ENCODE measurements at regions not wholly inside any gene's neighbourhood (a gene's known extent, or its start where the extent isn't known, plus 50 kb on each side); places are given as distances from the start of the nearest gene placed in this dataset.

DNA sequence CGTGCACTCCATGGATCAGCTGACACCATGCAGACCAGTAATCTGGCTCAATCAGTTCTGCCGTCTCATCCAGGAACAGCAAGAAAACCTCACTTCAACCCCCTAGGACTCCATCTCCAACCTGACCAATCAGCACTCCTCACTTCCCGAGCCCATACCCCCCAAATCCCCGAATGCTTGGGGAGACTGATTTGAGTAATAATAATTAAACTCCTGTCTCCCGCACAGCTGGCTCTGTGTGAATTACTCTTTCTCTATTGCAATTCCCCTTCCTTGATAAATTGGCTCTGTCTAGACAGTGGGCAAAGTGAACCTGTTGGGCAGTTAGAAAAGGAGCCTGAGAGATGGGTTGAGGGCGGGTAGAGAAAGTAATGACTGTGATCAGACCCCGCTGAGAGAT lies 320.0 kb downstream of the HAPSTR1 start:
- TF ChIP-seq POLR3A (IDR thresholded peaks at IDR 0.05; ENCODE audit: borderline replicate concordance, extremely low read depth, insufficient read depth, insufficient read length) = no peak
- no peak for TF ChIP-seq HNRNPL (IDR thresholded peaks at IDR 0.05; ENCODE audit: low read depth, low read length)
- TF ChIP-seq, protein P1, sequence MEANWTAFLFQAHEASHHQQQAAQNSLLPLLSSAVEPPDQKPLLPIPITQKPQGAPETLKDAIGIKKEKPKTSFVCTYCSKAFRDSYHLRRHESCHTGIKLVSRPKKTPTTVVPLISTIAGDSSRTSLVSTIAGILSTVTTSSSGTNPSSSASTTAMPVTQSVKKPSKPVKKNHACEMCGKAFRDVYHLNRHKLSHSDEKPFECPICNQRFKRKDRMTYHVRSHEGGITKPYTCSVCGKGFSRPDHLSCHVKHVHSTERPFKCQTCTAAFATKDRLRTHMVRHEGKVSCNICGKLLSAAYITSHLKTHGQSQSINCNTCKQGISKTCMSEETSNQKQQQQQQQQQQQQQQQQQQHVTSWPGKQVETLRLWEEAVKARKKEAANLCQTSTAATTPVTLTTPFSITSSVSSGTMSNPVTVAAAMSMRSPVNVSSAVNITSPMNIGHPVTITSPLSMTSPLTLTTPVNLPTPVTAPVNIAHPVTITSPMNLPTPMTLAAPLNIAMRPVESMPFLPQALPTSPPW (CRISPR knock-in tag; IDR thresholded peaks at IDR 0.05) = no peak
- no peak for TF ChIP-seq HDAC8 (tag; IDR thresholded peaks at IDR 0.05)
- TF ChIP-seq GATAD2B (IDR thresholded peaks at IDR 0.05; ENCODE audit: borderline replicate concordance) = no peak
- TF ChIP-seq HDAC3 (IDR thresholded peaks at IDR 0.05; ENCODE audit: borderline replicate concordance, partially characterized antibody) = no peak
- TF ChIP-seq, protein P2, sequence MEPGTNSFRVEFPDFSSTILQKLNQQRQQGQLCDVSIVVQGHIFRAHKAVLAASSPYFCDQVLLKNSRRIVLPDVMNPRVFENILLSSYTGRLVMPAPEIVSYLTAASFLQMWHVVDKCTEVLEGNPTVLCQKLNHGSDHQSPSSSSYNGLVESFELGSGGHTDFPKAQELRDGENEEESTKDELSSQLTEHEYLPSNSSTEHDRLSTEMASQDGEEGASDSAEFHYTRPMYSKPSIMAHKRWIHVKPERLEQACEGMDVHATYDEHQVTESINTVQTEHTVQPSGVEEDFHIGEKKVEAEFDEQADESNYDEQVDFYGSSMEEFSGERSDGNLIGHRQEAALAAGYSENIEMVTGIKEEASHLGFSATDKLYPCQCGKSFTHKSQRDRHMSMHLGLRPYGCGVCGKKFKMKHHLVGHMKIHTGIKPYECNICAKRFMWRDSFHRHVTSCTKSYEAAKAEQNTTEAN (CRISPR knock-in tag; IDR thresholded peaks at IDR 0.05) = no peak
- no peak for TF ChIP-seq SAP30 (IDR thresholded peaks at IDR 0.05; ENCODE audit: borderline replicate concordance, insufficient read depth, low read depth, low read length, poor library complexity, severe bottlenecking)
- no peak for TF ChIP-seq MECOM (CRISPR knock-in tag; IDR thresholded peaks at IDR 0.05)
- no peak for TF ChIP-seq CBFA2T2 (conservative IDR thresholded peaks at IDR 0.05)
- no peak for TF ChIP-seq ARID1B (IDR thresholded peaks at IDR 0.05)
- no peak for TF ChIP-seq ZC3H8 (IDR thresholded peaks at IDR 0.05)
- no peak for TF ChIP-seq CBX1 (IDR thresholded peaks at IDR 0.05; ENCODE audit: low read depth)
- TF ChIP-seq ZFP36 (IDR thresholded peaks at IDR 0.05; ENCODE audit: low read depth, low read length, partially characterized antibody) = no peak
- CTCF ChIA-PET (ENCODE audit: low intra/inter-chr PET ratio) = no interaction called here
- intact Hi-C loops (cut with micrococcal nuclease) = no loop called here
- ATAC-seq (no peak), DNase-seq (ENCODE audit: extremely low read depth in 1 of 4, low spot score in 3 of 4) (no peak), FAIRE-seq (no peak)
- no peaks in the 10 kb centered on the region for H3K36me3 ChIP-seq (ENCODE audit: control insufficient read depth, insufficient read depth, low read length)
- H4K20me1 ChIP-seq (replicated peaks; ENCODE audit: control insufficient read depth, insufficient read depth, low read length) = no peaks in the 10 kb centered on the region; the same call in 1 of the 2 replicates
- BruUV-seq (replicated peaks) = no TSS peak
- no peak overlapping the region for H3K9ac ChIP-seq (ENCODE audit: insufficient read depth in 1 of 2, low read depth in 2 of 2, low read length in 2 of 2)
- no peaks in the 10 kb centered on the region for H3K79me2 ChIP-seq (ENCODE audit: control insufficient read depth, insufficient read depth, low read length)
- no peaks in the 10 kb centered on the region for H3K9me1 ChIP-seq (ENCODE audit: control insufficient read depth, insufficient read depth, low read length)
- in situ Hi-C loops (cut with MboI) = no loop called here
- 2% methylated on average over 7 of the region's 7 CpGs for WGBS (ENCODE audit: insufficient coverage, low coverage, missing lambda C conversion rate)
- POLR2A ChIA-PET = interaction anchor here (0.5 kb wide), 1 partner anchor 322 kb away, joined by 3 read pairs; no protein-coding TSS in a partner anchor
- no peaks in the 10 kb centered on the region; a peak in 2 of 5 replicates for H3K27me3 ChIP-seq (ENCODE audit: control insufficient read depth in 2 of 2, insufficient read depth in 2 of 2, low read length in 2 of 2)
- no peak overlapping the region for H3K4me2 ChIP-seq (ENCODE audit: insufficient read depth, low read length)
- no peak overlapping the region for H3K27ac ChIP-seq (ENCODE audit: extremely low read depth, low read depth, low read length)
- H3K4me1 ChIP-seq (replicated peaks in 1 of 2; ENCODE audit: control insufficient read depth in 2 of 2, insufficient read depth in 2 of 2, low read length in 2 of 2) = no peaks in the 10 kb centered on the region
- no peak overlapping the region for H2AFZ ChIP-seq (ENCODE audit: low read depth, low read length)
- no peaks in the 10 kb centered on the region for H3K9me3 ChIP-seq (replicated peaks; ENCODE audit: control insufficient read depth, insufficient read depth, low read depth, low read length)
- H3K4me3 ChIP-seq = no peak overlapping the region
